Neural crest cell (in vitro differentiated cells): ENCODE measurements at regions not wholly inside any gene's neighbourhood (a gene's known extent, or its start where the extent isn't known, plus 50 kb on each side); places are given as distances from the start of the nearest gene placed in this dataset.
"Not testable (repeated sequence)": the region's sequence is repeated elsewhere in the genome, so short reads cannot be mapped to it uniquely, and the experiment has no call there.

ENCODE experiments used
- DNase-seq: peaks from one replicate; pipeline ENCODE4 v3.0.0; 2021; ENCODE audit warnings: low read depth, mixed read lengths, low spot score
- H3K27ac Mint-ChIP-seq: one replicate; pipeline ENCODE4 v1.8.0; 2021; ENCODE audit warnings: mild to moderate bottlenecking, mixed read lengths; ENCODE audit not compliant: unreplicated experiment
- H3K27me3 Mint-ChIP-seq: 2 replicates; pipeline ENCODE4 v1.8.0; 2021; ENCODE audit warnings: low read depth, mild to moderate bottlenecking, mixed read lengths
- H3K36me3 Mint-ChIP-seq: 2 replicates; pipeline ENCODE4 v1.8.0; 2021; ENCODE audit warnings: low read depth, mild to moderate bottlenecking, mixed read lengths
- H3K4me1 Mint-ChIP-seq: 2 replicates; pipeline ENCODE4 v1.8.0; 2021; ENCODE audit warnings: mixed read lengths
- H3K4me3 Mint-ChIP-seq: one replicate; pipeline ENCODE4 v1.8.0; 2021; ENCODE audit warnings: mild to moderate bottlenecking, mixed read lengths
- H3K9me3 Mint-ChIP-seq: 2 replicates; pipeline ENCODE4 v1.8.0; 2021; ENCODE audit warnings: mixed read lengths
- TF ChIP-seq, protein P1 (sequence below): fragments of 200-600 bp; sonication (generic); conservative IDR thresholded peaks from 2 replicates; pipeline ENCODE4 v1.5.0; 2021; ENCODE audit warnings: antibody characterized with exemption, mild to moderate bottlenecking

DNA sequence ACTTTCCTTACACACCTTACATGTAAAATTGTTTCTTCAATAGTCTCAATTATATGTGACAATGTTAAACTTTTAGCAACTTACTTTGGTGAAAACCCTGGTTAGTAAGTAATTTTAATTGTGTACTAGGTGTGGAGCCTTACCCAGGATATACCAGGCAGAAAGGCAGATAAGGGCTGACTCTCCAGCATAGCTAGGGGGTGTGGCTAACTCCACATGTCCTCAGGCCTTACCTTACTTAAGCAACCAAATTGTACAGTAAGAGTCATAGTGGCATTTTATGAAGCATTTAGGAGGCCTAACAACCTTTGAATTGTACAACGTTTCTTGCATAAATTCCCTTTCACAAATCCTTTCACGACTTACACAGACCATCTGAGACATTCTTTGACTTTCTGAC lies 118.2 kb upstream of the OR9Q1 start:
- H3K27me3 Mint-ChIP-seq = peaks cover 10% of the 10 kb centered on the region
- no peak overlapping the region for H3K4me3 Mint-ChIP-seq
- peaks cover 4% of the 10 kb centered on the region for H3K9me3 Mint-ChIP-seq
- no peaks in the 10 kb centered on the region for H3K4me1 Mint-ChIP-seq
- DNase-seq = no peak
- TF ChIP-seq, protein P1, sequence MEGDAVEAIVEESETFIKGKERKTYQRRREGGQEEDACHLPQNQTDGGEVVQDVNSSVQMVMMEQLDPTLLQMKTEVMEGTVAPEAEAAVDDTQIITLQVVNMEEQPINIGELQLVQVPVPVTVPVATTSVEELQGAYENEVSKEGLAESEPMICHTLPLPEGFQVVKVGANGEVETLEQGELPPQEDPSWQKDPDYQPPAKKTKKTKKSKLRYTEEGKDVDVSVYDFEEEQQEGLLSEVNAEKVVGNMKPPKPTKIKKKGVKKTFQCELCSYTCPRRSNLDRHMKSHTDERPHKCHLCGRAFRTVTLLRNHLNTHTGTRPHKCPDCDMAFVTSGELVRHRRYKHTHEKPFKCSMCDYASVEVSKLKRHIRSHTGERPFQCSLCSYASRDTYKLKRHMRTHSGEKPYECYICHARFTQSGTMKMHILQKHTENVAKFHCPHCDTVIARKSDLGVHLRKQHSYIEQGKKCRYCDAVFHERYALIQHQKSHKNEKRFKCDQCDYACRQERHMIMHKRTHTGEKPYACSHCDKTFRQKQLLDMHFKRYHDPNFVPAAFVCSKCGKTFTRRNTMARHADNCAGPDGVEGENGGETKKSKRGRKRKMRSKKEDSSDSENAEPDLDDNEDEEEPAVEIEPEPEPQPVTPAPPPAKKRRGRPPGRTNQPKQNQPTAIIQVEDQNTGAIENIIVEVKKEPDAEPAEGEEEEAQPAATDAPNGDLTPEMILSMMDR = no peak
- no peak overlapping the region for H3K27ac Mint-ChIP-seq
- H3K36me3 Mint-ChIP-seq = no peaks in the 10 kb centered on the region

DNA sequence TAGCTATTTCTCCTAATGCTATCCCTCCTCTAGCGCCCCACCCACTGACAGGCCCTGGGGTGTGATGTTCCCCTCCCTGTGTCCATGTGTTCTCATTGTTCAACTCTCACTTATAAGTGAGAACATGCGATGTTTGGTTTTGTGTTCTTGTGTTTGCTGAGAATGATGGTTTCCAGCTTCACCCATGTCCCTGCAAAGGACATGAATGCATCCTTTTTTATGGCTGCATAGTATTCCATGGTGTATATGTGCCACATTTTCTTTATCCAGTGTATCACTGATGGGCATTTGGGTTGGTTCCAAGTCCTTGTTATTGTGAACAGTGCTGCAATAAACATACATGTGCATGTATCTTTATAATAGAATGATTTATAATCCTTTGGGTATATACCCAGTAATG lies 115.3 kb upstream of the OR9Q1 start:
- H3K4me3 Mint-ChIP-seq, H3K9me3 Mint-ChIP-seq, DNase-seq, H3K4me1 Mint-ChIP-seq, H3K27ac Mint-ChIP-seq, H3K36me3 Mint-ChIP-seq: not testable (repeated sequence)
- H3K27me3 Mint-ChIP-seq = peaks cover 11% of the 10 kb centered on the region

DNA sequence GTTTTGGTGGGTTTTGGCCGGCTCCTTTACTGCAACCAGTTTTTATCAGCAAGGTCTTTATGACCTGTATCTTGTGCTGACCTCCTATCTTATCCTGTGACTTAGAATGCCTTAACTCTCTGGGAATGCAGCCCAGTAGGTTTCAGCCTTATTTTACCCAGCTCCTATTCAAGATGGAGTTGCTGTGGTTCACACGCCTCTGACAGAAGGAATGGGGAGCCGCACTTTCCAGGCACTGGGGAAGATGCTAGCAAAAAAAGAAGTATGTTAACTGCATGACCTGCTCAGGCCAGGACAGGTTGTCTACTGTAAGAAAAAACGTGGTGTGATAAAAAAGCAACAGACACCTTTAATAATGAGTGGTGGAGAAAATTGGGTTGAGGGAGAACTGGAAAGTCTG lies 112.2 kb upstream of the OR9Q1 start:
- peaks cover 11% of the 10 kb centered on the region for H3K27me3 Mint-ChIP-seq
- H3K4me3 Mint-ChIP-seq, H3K4me1 Mint-ChIP-seq: not testable (repeated sequence)

DNA sequence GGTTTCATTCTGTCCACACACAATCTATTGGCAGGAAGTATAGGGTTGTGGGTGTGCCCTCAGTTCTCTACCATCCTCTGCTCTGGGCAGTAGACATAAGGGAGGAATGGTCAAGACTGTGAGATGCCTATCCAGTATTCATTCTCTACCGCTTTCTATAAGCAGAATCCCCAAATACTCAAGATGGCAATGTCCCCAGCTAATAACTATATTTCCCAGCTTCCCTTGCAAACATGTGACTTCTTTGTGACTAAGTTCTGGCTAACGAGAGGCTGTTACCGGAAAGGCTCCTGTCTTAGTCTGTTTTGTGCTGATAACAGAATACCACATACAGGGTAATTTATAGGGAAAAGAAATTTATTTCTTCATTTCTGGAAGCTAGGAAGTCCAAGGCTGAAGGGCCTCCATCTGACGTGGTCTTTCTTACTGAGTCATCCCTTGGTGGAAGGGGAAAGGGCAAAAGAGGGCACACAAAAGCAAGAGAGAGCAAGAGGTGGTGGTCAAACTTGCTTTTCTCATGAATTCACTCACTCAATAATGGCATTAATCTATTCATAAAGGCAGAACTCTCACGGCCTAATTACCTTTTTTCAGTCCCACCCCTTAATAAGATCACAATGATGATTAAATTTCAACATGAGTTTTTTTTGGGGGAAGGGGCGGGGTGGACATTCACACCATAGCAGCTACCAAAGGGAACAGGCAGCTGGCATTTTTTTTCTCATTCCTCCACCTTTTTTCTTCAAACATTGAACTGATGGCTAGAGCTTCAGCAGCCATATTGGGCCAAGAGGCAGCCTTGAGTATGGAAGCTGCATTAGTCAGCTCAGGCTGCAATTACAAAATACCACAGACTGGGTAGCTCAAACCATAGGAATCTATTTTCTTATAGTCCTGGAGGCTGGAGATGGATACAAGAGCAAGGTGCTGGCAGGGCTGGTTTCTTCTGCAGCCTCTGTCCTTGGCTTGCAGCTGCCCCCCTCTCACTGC lies 109.7 kb upstream of the OR9Q1 start:
- no peak for DNase-seq

More for the DNA sequence above, 112.2 kb upstream of the OR9Q1 start:
- not testable (repeated sequence) for H3K27ac Mint-ChIP-seq, DNase-seq, H3K9me3 Mint-ChIP-seq, H3K36me3 Mint-ChIP-seq

DNA sequence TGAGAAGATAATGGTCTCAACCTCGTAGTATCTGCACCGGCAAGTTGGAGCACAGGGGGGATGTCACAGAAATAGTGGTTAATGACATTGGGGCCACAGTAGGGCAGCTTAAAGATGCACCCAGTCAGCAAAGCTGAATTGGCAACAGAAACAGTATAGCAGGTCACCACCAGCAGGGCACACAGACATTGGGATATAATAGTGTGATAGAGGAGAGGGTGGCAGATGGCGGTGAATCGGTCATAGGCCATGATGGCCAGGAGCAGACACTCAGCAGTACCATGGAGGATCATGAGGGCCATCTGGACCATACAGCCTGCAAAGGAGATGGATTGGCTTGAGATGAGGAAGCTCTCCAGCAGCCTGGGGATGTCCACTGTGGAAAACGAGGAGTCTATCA lies 106.0 kb upstream of the OR9Q1 start:
- DNase-seq = no peak
- Mint-ChIP-seq H3K36me3 (no peaks in the 10 kb centered on the region), H3K4me1 (no peaks in the 10 kb centered on the region), H3K9me3 (no peaks in the 10 kb centered on the region), H3K27me3 (peaks cover 12% of the 10 kb centered on the region), H3K4me3 (no peak overlapping the region), H3K27ac (no peak overlapping the region)
- TF ChIP-seq, protein P1 = no peak

More for the DNA sequence above, 109.7 kb upstream of the OR9Q1 start:
- H3K27ac Mint-ChIP-seq = no peak overlapping the region
- H3K4me3 Mint-ChIP-seq = no peak overlapping the region
- TF ChIP-seq, protein P1 = no peak
- H3K27me3 Mint-ChIP-seq = peaks cover 11% of the 10 kb centered on the region
- H3K36me3 Mint-ChIP-seq = no peaks in the 10 kb centered on the region
- no peaks in the 10 kb centered on the region for H3K4me1 Mint-ChIP-seq
- H3K9me3 Mint-ChIP-seq = no peaks in the 10 kb centered on the region

DNA sequence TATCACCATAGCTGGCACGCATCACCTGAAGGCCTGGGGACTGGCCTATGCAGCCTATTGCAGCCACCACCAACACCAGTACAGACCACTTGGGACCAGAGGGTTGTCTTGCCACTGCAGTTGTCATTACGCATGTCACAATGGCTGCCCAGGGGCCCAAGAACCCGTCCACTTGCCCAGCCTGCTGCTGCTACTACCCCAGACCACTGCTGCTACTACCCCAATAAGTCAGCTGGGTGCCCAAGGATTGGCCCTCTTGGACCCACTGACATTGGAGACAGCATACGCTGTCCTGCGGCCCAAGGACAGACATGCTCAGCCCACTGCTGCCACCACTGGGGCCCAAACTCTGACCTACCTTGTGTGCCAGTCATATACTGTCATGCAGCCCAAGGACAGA lies 102.7 kb upstream of the OR9Q1 start:
- no peak overlapping the region for H3K27ac Mint-ChIP-seq
- no peak for DNase-seq
- no peaks in the 10 kb centered on the region for H3K36me3 Mint-ChIP-seq
- H3K4me3 Mint-ChIP-seq = no peak overlapping the region
- no peaks in the 10 kb centered on the region for H3K4me1 Mint-ChIP-seq
- TF ChIP-seq, protein P1 = no peak
- H3K27me3 Mint-ChIP-seq = peaks cover 21% of the 10 kb centered on the region
- no peaks in the 10 kb centered on the region for H3K9me3 Mint-ChIP-seq
